RWPE2 (cell line): ENCODE measurements at regions not wholly inside any gene's neighbourhood (a gene's known extent, or its start where the extent isn't known, plus 50 kb on each side); places are given as distances from the start of the nearest gene placed in this dataset.

Source experiments
- ATAC-seq: fragments of 200-7000 bp; cut with Tn5 transposase; 3 replicates; pipeline ENCODE4 v1.9.1; 2021; ENCODE audit warnings: low read depth
- DNase-seq: peaks from one replicate; pipeline ENCODE4 v3.0.0-alpha.2; 2020; ENCODE audit warnings: low spot score
- H3K27ac ChIP-seq: fragments of 450-650 bp; 2 replicates; pipeline ENCODE4 v1.5.1; 2017; ENCODE audit warnings: mild to moderate bottlenecking; ENCODE audit not compliant: poor library complexity, severe bottlenecking
- H3K27me3 ChIP-seq: fragments of 250-450 bp; sonication (Bioruptor Pico); 2 replicates; pipeline ENCODE4 v1.5.1; 2021; ENCODE audit warnings: mild to moderate bottlenecking, moderate library complexity; ENCODE audit not compliant: insufficient read depth, poor library complexity, severe bottlenecking
- H3K36me3 ChIP-seq: fragments of 250-450 bp; sonication (Bioruptor Pico); 2 replicates; pipeline ENCODE4 v1.5.1; 2020; ENCODE audit warnings: low read depth, mild to moderate bottlenecking, moderate library complexity
- H3K4me1 ChIP-seq: fragments of 250-450 bp; sonication (Bioruptor Pico); 2 replicates; pipeline ENCODE4 v1.5.1; 2021; ENCODE audit warnings: mild to moderate bottlenecking, moderate library complexity; ENCODE audit not compliant: insufficient read depth, poor library complexity, severe bottlenecking
- H3K4me3 ChIP-seq: fragments of 250-450 bp; sonication (Bioruptor Pico); 2 replicates; pipeline ENCODE4 v1.5.1; 2021; ENCODE audit warnings: mild to moderate bottlenecking, moderate library complexity; ENCODE audit not compliant: severe bottlenecking
- H3K9me3 ChIP-seq: fragments of 250-450 bp; sonication (Bioruptor Pico); 2 replicates; pipeline ENCODE4 v1.5.1; 2021; ENCODE audit warnings: mild to moderate bottlenecking, moderate library complexity; ENCODE audit not compliant: severe bottlenecking
- TF ChIP-seq, protein P1 (sequence below): fragments of 450-650 bp; IDR thresholded peaks from one replicate; pipeline ENCODE4 v1.5.1; 2017; ENCODE audit warnings: mild to moderate bottlenecking, moderate library complexity; ENCODE audit not compliant: poor library complexity, severe bottlenecking

DNA sequence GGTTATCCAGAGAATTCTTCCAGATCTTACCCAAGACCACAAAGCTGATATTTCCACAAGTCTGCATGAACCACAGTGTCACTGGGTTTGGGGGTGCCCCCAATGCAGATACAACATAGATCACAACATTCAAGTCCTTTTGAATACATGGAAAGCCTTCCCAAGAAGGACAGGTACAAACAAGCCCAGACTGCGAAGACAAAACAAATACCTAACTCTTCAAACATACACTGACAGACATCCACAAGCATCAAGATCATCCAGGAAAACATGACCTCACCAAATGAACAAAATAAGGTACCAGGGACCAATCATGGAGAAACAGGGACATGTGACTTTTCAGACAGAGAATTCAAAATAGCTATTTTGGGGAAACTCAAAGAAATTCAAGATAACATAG is 93.1 kb downstream of the MDH1 start:
- ATAC-seq (no peak), DNase-seq (no peak)
- Histone ChIP-seq H3K4me1 (peaks cover 7% of the 10 kb centered on the region), H3K27me3 (no peaks in the 10 kb centered on the region), H3K27ac (no peak overlapping the region), H3K9me3 (no peaks in the 10 kb centered on the region), H3K4me3 (no peak overlapping the region), H3K36me3 (no peaks in the 10 kb centered on the region)
- TF ChIP-seq, protein P1, sequence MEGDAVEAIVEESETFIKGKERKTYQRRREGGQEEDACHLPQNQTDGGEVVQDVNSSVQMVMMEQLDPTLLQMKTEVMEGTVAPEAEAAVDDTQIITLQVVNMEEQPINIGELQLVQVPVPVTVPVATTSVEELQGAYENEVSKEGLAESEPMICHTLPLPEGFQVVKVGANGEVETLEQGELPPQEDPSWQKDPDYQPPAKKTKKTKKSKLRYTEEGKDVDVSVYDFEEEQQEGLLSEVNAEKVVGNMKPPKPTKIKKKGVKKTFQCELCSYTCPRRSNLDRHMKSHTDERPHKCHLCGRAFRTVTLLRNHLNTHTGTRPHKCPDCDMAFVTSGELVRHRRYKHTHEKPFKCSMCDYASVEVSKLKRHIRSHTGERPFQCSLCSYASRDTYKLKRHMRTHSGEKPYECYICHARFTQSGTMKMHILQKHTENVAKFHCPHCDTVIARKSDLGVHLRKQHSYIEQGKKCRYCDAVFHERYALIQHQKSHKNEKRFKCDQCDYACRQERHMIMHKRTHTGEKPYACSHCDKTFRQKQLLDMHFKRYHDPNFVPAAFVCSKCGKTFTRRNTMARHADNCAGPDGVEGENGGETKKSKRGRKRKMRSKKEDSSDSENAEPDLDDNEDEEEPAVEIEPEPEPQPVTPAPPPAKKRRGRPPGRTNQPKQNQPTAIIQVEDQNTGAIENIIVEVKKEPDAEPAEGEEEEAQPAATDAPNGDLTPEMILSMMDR = no peak

DNA sequence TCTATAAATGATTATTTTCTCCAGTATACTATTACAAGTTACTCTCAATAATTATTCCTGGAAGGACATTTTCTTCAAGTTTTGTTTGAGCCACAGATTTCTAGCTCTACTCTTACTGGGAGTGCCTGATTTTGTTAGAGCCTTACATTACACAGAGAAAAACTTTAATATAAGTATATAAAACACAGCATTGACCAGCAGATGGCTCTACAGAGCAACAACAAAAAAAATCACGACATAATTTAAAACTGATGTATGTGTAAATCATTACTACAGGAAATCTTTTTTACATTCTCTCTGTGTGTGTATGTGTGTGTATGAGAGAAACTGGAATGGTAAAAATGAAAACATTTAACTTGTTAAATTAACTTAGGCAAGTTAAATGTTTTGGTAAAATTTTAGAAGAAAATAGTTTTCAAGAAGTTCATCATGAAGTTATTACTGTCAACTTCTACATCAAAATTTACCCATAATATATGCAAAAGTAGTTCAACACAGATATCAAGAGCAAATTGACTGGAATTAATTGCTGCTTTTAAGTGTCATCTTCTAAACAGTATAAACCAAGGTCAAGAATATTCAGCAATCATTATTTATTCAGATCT is 103.3 kb downstream of the MDH1 start:
- H3K36me3 ChIP-seq = no peaks in the 10 kb centered on the region
- DNase-seq (no peak), ATAC-seq (peak; percentile 63; the same call in 2 of the 3 replicates)
- no peaks in the 10 kb centered on the region for H3K27me3 ChIP-seq
- H3K9me3 ChIP-seq = no peaks in the 10 kb centered on the region
- no peak overlapping the region for H3K4me3 ChIP-seq
- no peak overlapping the region for H3K27ac ChIP-seq
- H3K4me1 ChIP-seq = peaks cover 5% of the 10 kb centered on the region
- TF ChIP-seq, protein P1 = peak; percentile 82

DNA sequence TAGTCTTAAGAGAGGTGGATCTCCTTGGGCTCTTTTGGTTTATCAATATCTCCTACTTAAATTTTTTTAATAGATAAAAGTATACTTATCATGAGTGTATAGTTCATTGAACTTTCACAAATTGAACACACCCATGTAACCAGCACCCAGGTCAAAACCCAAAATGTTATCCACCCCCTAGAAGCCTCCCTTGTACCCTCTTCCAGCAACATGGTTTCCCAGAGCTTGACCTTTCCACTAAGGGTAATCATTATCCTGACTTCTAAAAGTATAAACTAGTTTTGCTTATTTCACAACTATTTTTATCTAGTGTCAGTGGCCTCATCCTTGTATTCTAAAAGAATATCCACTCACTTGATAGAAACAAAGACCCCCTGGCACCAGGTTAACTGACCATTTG is 106.8 kb downstream of the MDH1 start:
- Histone ChIP-seq H3K4me1 (peaks cover 21% of the 10 kb centered on the region), H3K9me3 (no peaks in the 10 kb centered on the region), H3K27me3 (no peaks in the 10 kb centered on the region), H3K27ac (no peak overlapping the region), H3K36me3 (no peaks in the 10 kb centered on the region), H3K4me3 (no peak overlapping the region)
- TF ChIP-seq, protein P1 = no peak
- DNase-seq (no peak), ATAC-seq (no peak)

DNA sequence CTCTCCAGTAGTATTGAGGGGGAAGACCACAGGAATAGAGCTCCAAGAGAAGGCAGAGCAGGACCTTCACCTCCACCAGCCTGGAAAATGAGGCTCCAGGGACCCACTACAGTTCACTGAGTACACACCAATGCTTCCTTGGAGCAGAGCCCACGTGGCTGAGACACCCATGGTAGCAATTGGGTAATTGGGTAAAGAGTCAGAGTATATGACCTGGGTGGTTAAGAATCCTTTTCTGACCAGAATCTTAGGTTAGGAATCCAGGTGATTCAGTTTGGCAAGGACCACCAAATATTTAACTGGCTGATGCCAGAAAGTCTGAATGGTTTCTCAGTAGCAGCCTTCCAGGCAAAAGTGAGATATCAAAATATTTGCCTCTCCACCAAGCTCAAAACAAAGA is 107.7 kb downstream of the MDH1 start:
- DNase-seq = no peak
- Histone ChIP-seq H3K9me3 (no peaks in the 10 kb centered on the region), H3K4me1 (peaks cover 21% of the 10 kb centered on the region), H3K27me3 (no peaks in the 10 kb centered on the region), H3K36me3 (no peaks in the 10 kb centered on the region), H3K27ac (peak overlapping the region; percentile 1), H3K4me3 (no peak overlapping the region)
- peak; percentile 33; the same call in 1 of the 3 replicates for ATAC-seq
- TF ChIP-seq, protein P1 = no peak

DNA sequence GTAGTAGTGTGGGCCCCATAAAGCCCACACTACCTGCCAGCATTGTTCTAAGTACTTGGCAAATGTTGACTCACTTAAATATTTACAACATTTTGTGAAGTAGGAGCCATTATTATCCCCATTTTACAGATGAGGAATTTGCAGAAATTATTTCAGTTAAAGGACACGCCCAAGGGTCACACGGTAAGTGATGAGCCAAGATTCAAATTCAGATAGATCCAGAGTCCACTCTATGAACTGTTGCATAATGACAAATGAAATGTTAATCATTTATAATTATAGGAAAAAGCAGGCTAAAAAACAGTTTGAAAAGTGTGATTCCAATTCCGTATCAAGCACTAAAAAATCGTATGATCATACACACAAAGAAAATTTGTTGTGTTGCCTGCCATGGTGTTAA is 108.4 kb downstream of the MDH1 start:
- Histone ChIP-seq H3K27me3 (no peaks in the 10 kb centered on the region), H3K27ac (peak overlapping the region; percentile 1), H3K4me1 (peaks cover 21% of the 10 kb centered on the region), H3K36me3 (no peaks in the 10 kb centered on the region), H3K4me3 (no peak overlapping the region), H3K9me3 (no peaks in the 10 kb centered on the region)
- TF ChIP-seq, protein P1 = no peak
- DNase-seq = no peak
- no peak for ATAC-seq
